B cell (primary cell): ENCODE measurements at regions not wholly inside any gene's neighbourhood (a gene's known extent, or its start where the extent isn't known, plus 50 kb on each side); places are given as distances from the start of the nearest gene placed in this dataset.
"Not testable (repeated sequence)": the region's sequence is repeated elsewhere in the genome, so short reads cannot be mapped to it uniquely, and the experiment has no call there.

Experiments
- ATAC-seq: fragments of 200-7000 bp; cut with Tn5 transposase; one replicate; pipeline ENCODE4 v1.10.0; 2021; ENCODE audit warnings: low read depth, mild to moderate bottlenecking, moderate number of reproducible peaks, moderate library complexity
- CTCF ChIA-PET: fragments of 350-600 bp; sonication (Branson Sonifier 250); formaldehyde crosslinking; loops from one replicate; lab custom pipeline; 2021; ENCODE audit warnings: antibody characterized with exemption, inconsistent platforms; lab: Charles Lee
- POLR2A ChIA-PET: fragments of 350-600 bp; sonication (Branson Sonifier 250); formaldehyde crosslinking; loops from one replicate; lab custom pipeline; 2021; ENCODE audit warnings: antibody characterized with exemption; lab: Charles Lee
- DNase-seq: peaks from one replicate; pipeline ENCODE4 v3.0.0; 2013
- H2AFZ ChIP-seq: 2 replicates; pipeline ENCODE4 v1.6.1; 2012; ENCODE audit warnings: mild to moderate bottlenecking, low read depth, low read length; ENCODE audit not compliant: insufficient read depth, poor library complexity, severe bottlenecking
- H3K27ac ChIP-seq, 2 donors: 1 replicate in 1 of 2; 2 replicates in 1 of 2; pipeline ENCODE4 v1.5.1; 2012 to 2013; ENCODE audit warnings: low read length in 2 of 2, mild to moderate bottlenecking in 2 of 2, moderate library complexity in 1 of 2
- H3K27me3 ChIP-seq, 4 experiments: fragments of 200-600 bp in 1 of 4; sonication (generic) in 1 of 4; replicated peaks in 1 of 4; 1 replicate in 2 of 4; 2 replicates in 2 of 4; pipeline versions ENCODE4 v1.6.1 to v1.7.0; 2013 to 2016; ENCODE audit warnings: low read length in 3 of 4, mild to moderate bottlenecking in 2 of 4, mixed read lengths in 1 of 4, moderate library complexity in 1 of 4; ENCODE audit not compliant: insufficient read depth in 4 of 4, control insufficient read depth in 3 of 4; ENCODE audit errors: control extremely low read depth in 1 of 4
- H3K36me3 ChIP-seq, 2 experiments: replicated peaks in 1 of 2; 1 replicate in 1 of 2; 2 replicates in 1 of 2; pipeline versions ENCODE4 v1.6.1 to v1.7.1; 2013; ENCODE audit warnings: low read length in 1 of 2; ENCODE audit not compliant: insufficient read depth in 2 of 2, control insufficient read depth in 1 of 2; ENCODE audit errors: control extremely low read depth in 1 of 2, extremely low read depth in 1 of 2
- H3K4me1 ChIP-seq, 2 donors: fragments of 200-600 bp in 1 of 2; sonication (generic) in 1 of 2; 1 replicate in 1 of 2; 2 replicates in 1 of 2; pipeline versions ENCODE4 v1.5.1 to v1.6.1; 2013 to 2017; ENCODE audit warnings: low read length in 2 of 2; ENCODE audit not compliant: control insufficient read depth in 2 of 2, insufficient read depth in 2 of 2
- H3K4me2 ChIP-seq: replicated peaks from 2 replicates; pipeline ENCODE3; 2012; ENCODE audit warnings: mild to moderate bottlenecking, low read depth, low read length; ENCODE audit not compliant: poor library complexity, severe bottlenecking
- H3K4me3 ChIP-seq, 5 experiments: fragments of 200-600 bp in 1 of 5; sonication (generic) in 1 of 5; 1 replicate in 3 of 5; 2 replicates in 2 of 5; pipeline versions ENCODE4 v1.5.1 to v1.7.0; 2011 to 2016; ENCODE audit warnings: low read length in 4 of 5, mild to moderate bottlenecking in 4 of 5, low read depth in 2 of 5, control low read depth in 1 of 5, moderate library complexity in 1 of 5; ENCODE audit not compliant: insufficient read depth in 1 of 5; ENCODE audit errors: control extremely low read depth in 1 of 5, extremely low read depth in 1 of 5
- H3K79me2 ChIP-seq: fragments of 200-600 bp; sonication (generic); one replicate; pipeline ENCODE4 v1.6.0; 2016; ENCODE audit warnings: low read length; ENCODE audit not compliant: control insufficient read depth, insufficient read depth
- H3K9ac ChIP-seq: fragments of 200-600 bp; sonication (generic); 2 replicates; pipeline ENCODE4 v1.6.1; 2017; ENCODE audit warnings: mild to moderate bottlenecking, low read length, moderate library complexity
- H3K9me3 ChIP-seq, 3 donors: one replicate each; pipeline versions ENCODE4 v1.6.1 to v1.7.1; 2013; ENCODE audit warnings: low read length in 2 of 3; ENCODE audit not compliant: control insufficient read depth in 2 of 3, insufficient read depth in 1 of 3; ENCODE audit errors: control extremely low read depth in 1 of 3
- H4K20me1 ChIP-seq: 2 replicates; pipeline ENCODE4 v1.6.0; 2012; ENCODE audit warnings: mild to moderate bottlenecking, low read length; ENCODE audit not compliant: insufficient read depth, control insufficient read depth, poor library complexity, severe bottlenecking
- H3K27ac Mint-ChIP-seq: one replicate; pipeline ENCODE4 v1.8.0; 2021; ENCODE audit warnings: mixed read lengths
- H3K27me3 Mint-ChIP-seq: one replicate; pipeline ENCODE4 v1.8.0; 2021; ENCODE audit warnings: mixed read lengths
- H3K4me1 Mint-ChIP-seq: one replicate; pipeline ENCODE4 v1.8.0; 2021; ENCODE audit warnings: mixed read lengths
- H3K4me3 Mint-ChIP-seq: one replicate; pipeline ENCODE4 v1.8.0; 2021; ENCODE audit warnings: mixed read lengths
- H3K9me3 Mint-ChIP-seq: one replicate; pipeline ENCODE4 v1.8.0; 2022; ENCODE audit warnings: mixed read lengths; ENCODE audit not compliant: insufficient read depth
- CTCF ChIP-seq: fragments of 200-600 bp; IDR thresholded peaks from one replicate; pipeline ENCODE4 v1.8.0; 2022; ENCODE audit warnings: antibody characterized with exemption, mild to moderate bottlenecking
- EZH2 ChIP-seq: IDR thresholded peaks from 2 replicates; pipeline ENCODE4 v1.6.1; 2012; ENCODE audit warnings: borderline replicate concordance, low read depth, mild to moderate bottlenecking, moderate library complexity, low read length; ENCODE audit not compliant: insufficient read depth, poor library complexity, severe bottlenecking
- WGBS: methylation state at CpG from one replicate; pipeline ENCODE4 v1.1.5; 2013; ENCODE audit warnings: missing lambda C conversion rate; ENCODE audit not compliant: insufficient coverage; 5-methylcytosine and 5-hydroxymethylcytosine counted together
- intact Hi-C: fragments of 100-400 bp; cut with micrococcal nuclease; formaldehyde crosslinking; loops from one replicate; pipeline ENCODE4 v1.10.0; 2022

GRCh38 chr6:78670156-78670555, 197.2 kb upstream of the IRAK1BP1 start:
- H3K27me3 ChIP-seq: no peaks in the 10 kb centered on the region
- ChIA-PET POLR2A (no interaction called here), CTCF (no interaction called here)
- no peak for ATAC-seq
- no peaks in the 10 kb centered on the region for H3K4me1 Mint-ChIP-seq
- no peaks in the 10 kb centered on the region for H3K9me3 ChIP-seq
- no peak overlapping the region for H2AFZ ChIP-seq
- intact Hi-C loops: no loop called here
- H4K20me1 ChIP-seq: no peaks in the 10 kb centered on the region
- TF ChIP-seq EZH2 (no peak), CTCF (no peak)
- H3K27ac Mint-ChIP-seq: no peak overlapping the region
- H3K4me2 ChIP-seq: no peak overlapping the region
- H3K79me2 ChIP-seq: no peaks in the 10 kb centered on the region
- H3K36me3 ChIP-seq: no peaks in the 10 kb centered on the region
- DNase-seq: no peak
- H3K9me3 Mint-ChIP-seq: no peaks in the 10 kb centered on the region
- no peaks in the 10 kb centered on the region for H3K4me1 ChIP-seq
- no peak overlapping the region for H3K4me3 Mint-ChIP-seq
- H3K27ac ChIP-seq: no peak overlapping the region
- no peaks in the 10 kb centered on the region for H3K27me3 Mint-ChIP-seq
- no CpG with 5 or more reads among the region's 2 CpGs for WGBS
- H3K9ac ChIP-seq: no peak overlapping the region
- no peak overlapping the region for H3K4me3 ChIP-seq

GRCh38 chr6:78670802-78671201, 196.5 kb upstream of the IRAK1BP1 start:
- WGBS: no CpG with 5 or more reads among the region's 2 CpGs
- Histone ChIP-seq H3K27ac (no peak overlapping the region), H3K79me2 (no peaks in the 10 kb centered on the region), H3K9me3 (peaks cover 0 to 1% (median 0%) of the 10 kb centered on the region in 3 donors), H3K27me3 (no peaks in the 10 kb centered on the region), H3K4me3 (no peak overlapping the region), H4K20me1 (no peaks in the 10 kb centered on the region), H3K4me1 (no peaks in the 10 kb centered on the region), H3K36me3 (no peaks in the 10 kb centered on the region), H3K9ac (no peak overlapping the region), H2AFZ (no peak overlapping the region), H3K4me2 (no peak overlapping the region)
- ChIA-PET CTCF (no interaction called here), POLR2A (no interaction called here)
- intact Hi-C loops: no loop called here
- H3K4me3 Mint-ChIP-seq: no peak overlapping the region
- no peak for TF ChIP-seq EZH2
- TF ChIP-seq CTCF: no peak
- H3K9me3 Mint-ChIP-seq: no peaks in the 10 kb centered on the region
- ATAC-seq (no peak), DNase-seq (no peak)
- H3K27me3 Mint-ChIP-seq: no peaks in the 10 kb centered on the region
- H3K27ac Mint-ChIP-seq: no peak overlapping the region
- H3K4me1 Mint-ChIP-seq: no peaks in the 10 kb centered on the region

- H3K27ac Mint-ChIP-seq, H4K20me1 ChIP-seq, H3K9me3 ChIP-seq, H3K9me3 Mint-ChIP-seq, CTCF ChIA-PET, H3K4me1 Mint-ChIP-seq, POLR2A ChIA-PET, H2AFZ ChIP-seq, H3K9ac ChIP-seq, H3K79me2 ChIP-seq, H3K4me3 Mint-ChIP-seq, H3K27me3 Mint-ChIP-seq, H3K27ac ChIP-seq, DNase-seq, H3K27me3 ChIP-seq, H3K36me3 ChIP-seq, intact Hi-C loops, H3K4me2 ChIP-seq, H3K4me1 ChIP-seq, H3K4me3 ChIP-seq, ATAC-seq: not testable (repeated sequence)
- WGBS: 85% methylated on average over 14 of the region's 15 CpGs
Observed at GRCh38 chr6:78676069-78677007, 191.0 kb upstream of the IRAK1BP1 start.
